ENCODE measurements at regions not wholly inside any gene's neighbourhood (a gene's known extent, or its start where the extent isn't known, plus 50 kb on each side); places are given as distances from the start of the nearest gene placed in this dataset.

DNA sequence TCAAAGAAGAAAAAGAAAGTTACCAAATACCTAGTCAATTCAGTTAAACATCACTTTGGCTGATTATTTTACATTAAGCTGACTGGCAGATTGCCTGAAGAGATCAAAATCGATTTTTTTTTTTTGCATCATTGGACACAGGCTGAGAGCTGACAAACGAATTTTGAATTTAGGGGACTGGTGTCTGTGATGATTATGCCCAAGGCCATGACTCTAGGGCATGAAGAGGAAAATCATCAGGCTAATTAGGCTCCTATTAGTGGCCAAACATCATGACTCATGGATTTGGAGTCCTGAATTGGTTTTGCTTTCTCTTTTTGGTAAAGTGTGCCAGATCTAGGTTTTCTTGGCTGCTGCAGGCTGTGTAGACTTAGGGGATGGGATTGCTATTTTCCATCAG lies 829.3 kb upstream of the LCORL start:
- Histone ChIP-seq H3F3A (ENCODE audit: insufficient read depth, low read depth) (no peaks in the 10 kb centered on the region), H3K79me2 (ENCODE audit: low read depth) (no peaks in the 10 kb centered on the region), H3K27me3 (ENCODE audit: insufficient read depth, low read depth) (no peaks in the 10 kb centered on the region), H3K9me2 (ENCODE audit: insufficient read depth) (no peaks in the 10 kb centered on the region), H3K4me1 (replicated peaks; ENCODE audit: insufficient read depth) (no peaks in the 10 kb centered on the region), H3K4me3 (no peak overlapping the region), H3K9me3 (ENCODE audit: insufficient read depth, low read depth) (no peaks in the 10 kb centered on the region), H3K4me2 (no peak overlapping the region), H3K27ac (no peak overlapping the region), H2AFZ (no peak overlapping the region), H4K20me1 (ENCODE audit: insufficient read depth) (no peaks in the 10 kb centered on the region), H3K36me3 (ENCODE audit: low read depth) (no peaks in the 10 kb centered on the region)
- no peak for DNase-seq
- TF ChIP-seq, protein P1, sequence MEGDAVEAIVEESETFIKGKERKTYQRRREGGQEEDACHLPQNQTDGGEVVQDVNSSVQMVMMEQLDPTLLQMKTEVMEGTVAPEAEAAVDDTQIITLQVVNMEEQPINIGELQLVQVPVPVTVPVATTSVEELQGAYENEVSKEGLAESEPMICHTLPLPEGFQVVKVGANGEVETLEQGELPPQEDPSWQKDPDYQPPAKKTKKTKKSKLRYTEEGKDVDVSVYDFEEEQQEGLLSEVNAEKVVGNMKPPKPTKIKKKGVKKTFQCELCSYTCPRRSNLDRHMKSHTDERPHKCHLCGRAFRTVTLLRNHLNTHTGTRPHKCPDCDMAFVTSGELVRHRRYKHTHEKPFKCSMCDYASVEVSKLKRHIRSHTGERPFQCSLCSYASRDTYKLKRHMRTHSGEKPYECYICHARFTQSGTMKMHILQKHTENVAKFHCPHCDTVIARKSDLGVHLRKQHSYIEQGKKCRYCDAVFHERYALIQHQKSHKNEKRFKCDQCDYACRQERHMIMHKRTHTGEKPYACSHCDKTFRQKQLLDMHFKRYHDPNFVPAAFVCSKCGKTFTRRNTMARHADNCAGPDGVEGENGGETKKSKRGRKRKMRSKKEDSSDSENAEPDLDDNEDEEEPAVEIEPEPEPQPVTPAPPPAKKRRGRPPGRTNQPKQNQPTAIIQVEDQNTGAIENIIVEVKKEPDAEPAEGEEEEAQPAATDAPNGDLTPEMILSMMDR (conservative IDR thresholded peaks at IDR 0.05), result no peak
- no peak for TF ChIP-seq EZH2 (IDR thresholded peaks at IDR 0.05; ENCODE audit: low read depth)
- POLR2A ChIA-PET (ENCODE audit: unreplicated experiment), result no interaction called here
- intact Hi-C loops (cut with micrococcal nuclease; ENCODE audit: unreplicated experiment), result no loop called here
- CTCF ChIA-PET, result no interaction called here
- BruUV-seq (replicated peaks), result no TSS peak

DNA sequence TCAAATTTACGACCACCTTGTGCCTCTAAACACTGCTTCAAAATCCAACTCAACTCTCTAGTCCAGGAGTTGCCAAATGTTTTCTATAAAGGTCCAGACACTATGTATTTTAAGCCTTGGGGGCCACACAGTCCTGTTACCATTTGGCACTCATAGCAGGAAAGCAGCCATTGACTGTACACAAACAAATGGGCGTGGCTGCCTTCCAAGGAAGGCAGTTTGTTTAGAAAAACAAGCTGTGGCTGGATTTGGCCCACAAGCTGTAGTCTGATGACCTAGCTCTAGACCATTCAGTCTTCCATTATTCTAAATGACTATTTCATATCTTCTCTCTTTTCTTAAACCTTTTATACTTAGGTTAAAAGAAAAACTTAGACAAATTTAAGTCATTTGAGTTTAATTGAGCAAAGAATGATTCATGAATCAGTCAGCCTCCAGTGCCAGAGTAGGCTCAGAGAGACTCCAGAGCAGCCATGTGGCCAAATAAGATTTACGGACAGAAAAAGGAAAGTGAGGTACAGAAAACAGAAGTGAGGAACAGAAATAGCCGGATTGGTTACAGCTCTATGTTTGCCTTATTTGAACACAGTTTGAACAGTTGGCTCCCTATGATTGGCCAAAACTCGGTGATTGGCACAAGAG lies 825.8 kb upstream of the LCORL start:
- BruUV-seq (replicated peaks), result no TSS peak
- intact Hi-C loops (cut with micrococcal nuclease; ENCODE audit: unreplicated experiment), result no loop called here
- ChIA-PET POLR2A (ENCODE audit: unreplicated experiment) (no interaction called here), CTCF (no interaction called here)
- no peaks in the 10 kb centered on the region for H3K4me1 ChIP-seq (replicated peaks; ENCODE audit: insufficient read depth)
- no peaks in the 10 kb centered on the region for H3K27me3 ChIP-seq (ENCODE audit: insufficient read depth, low read depth)
- H3K9me3 ChIP-seq (ENCODE audit: insufficient read depth, low read depth), result no peaks in the 10 kb centered on the region
- DNase-seq, result no peak
- no peaks in the 10 kb centered on the region for H3F3A ChIP-seq (ENCODE audit: insufficient read depth, low read depth)
- H3K4me3 ChIP-seq, result no peak overlapping the region
- H4K20me1 ChIP-seq (ENCODE audit: insufficient read depth), result no peaks in the 10 kb centered on the region
- no peaks in the 10 kb centered on the region for H3K79me2 ChIP-seq (ENCODE audit: low read depth)
- TF ChIP-seq EZH2 (IDR thresholded peaks at IDR 0.05; ENCODE audit: low read depth), result no peak
- TF ChIP-seq, protein P1 (conservative IDR thresholded peaks at IDR 0.05), result no peak
- H3K36me3 ChIP-seq (ENCODE audit: low read depth), result no peaks in the 10 kb centered on the region
- H3K9me2 ChIP-seq (ENCODE audit: insufficient read depth), result no peaks in the 10 kb centered on the region
- H3K4me2 ChIP-seq, result no peak overlapping the region
- no peak overlapping the region for H3K27ac ChIP-seq
- no peak overlapping the region for H2AFZ ChIP-seq

DNA sequence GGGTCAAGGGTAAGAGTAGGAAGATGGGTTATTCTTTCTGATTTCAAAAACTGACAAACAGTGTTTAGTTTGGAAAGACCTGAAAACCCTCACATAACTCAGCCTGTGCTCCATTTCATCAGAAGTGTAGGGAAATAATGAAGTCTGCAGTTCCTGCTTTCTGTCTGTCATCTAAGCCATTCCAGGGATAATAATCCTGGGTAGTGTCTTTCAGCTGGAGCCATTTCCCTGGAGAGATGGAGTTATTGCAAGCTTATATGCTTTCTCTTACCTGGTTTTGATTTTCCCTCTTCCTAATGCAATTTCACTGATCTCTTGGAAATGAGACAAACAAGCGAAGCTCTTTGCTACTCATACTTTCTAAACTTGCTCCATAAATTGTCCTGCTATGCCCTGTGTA lies 824.8 kb upstream of the LCORL start:
- Histone ChIP-seq H3K4me1 (replicated peaks; ENCODE audit: insufficient read depth) (no peaks in the 10 kb centered on the region), H3K9me2 (ENCODE audit: insufficient read depth) (no peaks in the 10 kb centered on the region), H2AFZ (no peak overlapping the region), H3K4me2 (no peak overlapping the region), H3K36me3 (ENCODE audit: low read depth) (no peaks in the 10 kb centered on the region), H3F3A (ENCODE audit: insufficient read depth, low read depth) (no peaks in the 10 kb centered on the region), H4K20me1 (ENCODE audit: insufficient read depth) (no peaks in the 10 kb centered on the region), H3K4me3 (no peak overlapping the region), H3K9me3 (ENCODE audit: insufficient read depth, low read depth) (no peaks in the 10 kb centered on the region), H3K27me3 (ENCODE audit: insufficient read depth, low read depth) (no peaks in the 10 kb centered on the region), H3K27ac (no peak overlapping the region), H3K79me2 (ENCODE audit: low read depth) (no peaks in the 10 kb centered on the region)
- DNase-seq, result no peak
- BruUV-seq (replicated peaks), result no TSS peak
- CTCF ChIA-PET, result no interaction called here
- intact Hi-C loops (cut with micrococcal nuclease; ENCODE audit: unreplicated experiment), result no loop called here
- POLR2A ChIA-PET (ENCODE audit: unreplicated experiment), result no interaction called here
- TF ChIP-seq EZH2 (IDR thresholded peaks at IDR 0.05; ENCODE audit: low read depth), result no peak
- TF ChIP-seq, protein P1 (conservative IDR thresholded peaks at IDR 0.05), result no peak

All from PC-9 (cell line).